ENCODE measurements at regions not wholly inside any gene's neighbourhood (a gene's known extent, or its start where the extent isn't known, plus 50 kb on each side); places are given as distances from the start of the nearest gene placed in this dataset.

DNA sequence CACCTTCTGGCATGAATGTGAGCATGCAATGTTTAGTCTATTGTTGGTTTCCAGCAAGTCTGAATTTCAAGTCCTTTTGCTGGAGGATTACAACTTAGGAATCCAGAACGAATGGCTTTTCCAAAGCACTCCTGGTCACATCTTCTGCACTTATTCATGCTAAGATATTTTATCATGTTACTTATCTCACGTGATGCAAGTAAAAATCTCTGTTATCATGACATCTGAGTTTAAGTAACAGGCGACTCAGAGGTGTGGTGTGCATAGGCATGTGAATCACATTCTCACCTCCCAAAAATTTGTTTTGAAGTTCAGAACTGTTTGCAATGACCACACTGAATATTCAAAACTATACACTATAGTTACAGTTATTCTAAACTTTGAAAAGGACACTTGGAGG, 204.8 kb upstream of the FGGY start:
- TF ChIP-seq, protein P1, sequence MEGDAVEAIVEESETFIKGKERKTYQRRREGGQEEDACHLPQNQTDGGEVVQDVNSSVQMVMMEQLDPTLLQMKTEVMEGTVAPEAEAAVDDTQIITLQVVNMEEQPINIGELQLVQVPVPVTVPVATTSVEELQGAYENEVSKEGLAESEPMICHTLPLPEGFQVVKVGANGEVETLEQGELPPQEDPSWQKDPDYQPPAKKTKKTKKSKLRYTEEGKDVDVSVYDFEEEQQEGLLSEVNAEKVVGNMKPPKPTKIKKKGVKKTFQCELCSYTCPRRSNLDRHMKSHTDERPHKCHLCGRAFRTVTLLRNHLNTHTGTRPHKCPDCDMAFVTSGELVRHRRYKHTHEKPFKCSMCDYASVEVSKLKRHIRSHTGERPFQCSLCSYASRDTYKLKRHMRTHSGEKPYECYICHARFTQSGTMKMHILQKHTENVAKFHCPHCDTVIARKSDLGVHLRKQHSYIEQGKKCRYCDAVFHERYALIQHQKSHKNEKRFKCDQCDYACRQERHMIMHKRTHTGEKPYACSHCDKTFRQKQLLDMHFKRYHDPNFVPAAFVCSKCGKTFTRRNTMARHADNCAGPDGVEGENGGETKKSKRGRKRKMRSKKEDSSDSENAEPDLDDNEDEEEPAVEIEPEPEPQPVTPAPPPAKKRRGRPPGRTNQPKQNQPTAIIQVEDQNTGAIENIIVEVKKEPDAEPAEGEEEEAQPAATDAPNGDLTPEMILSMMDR (optimal IDR thresholded peaks at IDR 0.05 in 1 of 3, IDR thresholded peaks at IDR 0.05 in 1 of 3, conservative IDR thresholded peaks at IDR 0.05 in 1 of 3; ENCODE audit: extremely low read depth in 1 of 3, insufficient read depth in 2 of 3, low read length in 3 of 3), result no peak
- TF ChIP-seq EZH2 (IDR thresholded peaks at IDR 0.05; ENCODE audit: low read length), result no peak
